Esophagus squamous epithelium (tissue), 4 donors: ENCODE measurements at regions not wholly inside any gene's neighbourhood (a gene's known extent, or its start where the extent isn't known, plus 50 kb on each side); places are given as distances from the start of the nearest gene placed in this dataset.

Experiments
- POLR2A ChIP-seq, 4 donors: fragments of 450-650 bp; IDR thresholded peaks; one replicate each; pipeline ENCODE4 v1.6.1; 2017; ENCODE audit warnings: antibody characterized with exemption in 4 of 4, mild to moderate bottlenecking in 4 of 4, moderate library complexity in 3 of 4
- TF ChIP-seq, protein P1 (sequence below), 6 experiments: fragments of 450-650 bp in 4 of 6; fragments of 200-600 bp in 2 of 6; sonication (generic) in 2 of 6; IDR thresholded peaks; one replicate each; pipeline ENCODE4 v1.5.1; 2016 to 2019; ENCODE audit warnings: antibody characterized with exemption in 6 of 6, mild to moderate bottlenecking in 4 of 6, moderate library complexity in 4 of 6

DNA sequence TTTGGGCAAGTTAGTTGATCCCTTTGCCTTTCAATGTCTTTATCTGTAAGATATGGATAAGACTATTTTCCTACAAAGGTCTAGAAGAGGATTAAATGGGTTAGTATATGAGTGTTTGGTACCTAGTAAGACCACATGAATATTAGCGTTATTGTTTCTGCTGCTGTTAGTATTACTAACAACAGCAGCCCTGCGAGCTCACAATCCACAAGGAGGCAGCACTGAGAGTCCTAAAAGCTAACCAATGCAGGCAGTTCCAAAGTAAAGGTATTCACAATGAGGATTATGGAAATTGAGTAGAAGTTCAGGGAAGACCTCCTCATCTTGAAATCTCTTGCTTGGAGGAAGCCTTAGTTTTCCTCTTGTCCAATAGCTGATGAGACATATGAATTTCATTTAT, 248.9 kb downstream of the TDRD15 start:
- TF ChIP-seq, protein P1, sequence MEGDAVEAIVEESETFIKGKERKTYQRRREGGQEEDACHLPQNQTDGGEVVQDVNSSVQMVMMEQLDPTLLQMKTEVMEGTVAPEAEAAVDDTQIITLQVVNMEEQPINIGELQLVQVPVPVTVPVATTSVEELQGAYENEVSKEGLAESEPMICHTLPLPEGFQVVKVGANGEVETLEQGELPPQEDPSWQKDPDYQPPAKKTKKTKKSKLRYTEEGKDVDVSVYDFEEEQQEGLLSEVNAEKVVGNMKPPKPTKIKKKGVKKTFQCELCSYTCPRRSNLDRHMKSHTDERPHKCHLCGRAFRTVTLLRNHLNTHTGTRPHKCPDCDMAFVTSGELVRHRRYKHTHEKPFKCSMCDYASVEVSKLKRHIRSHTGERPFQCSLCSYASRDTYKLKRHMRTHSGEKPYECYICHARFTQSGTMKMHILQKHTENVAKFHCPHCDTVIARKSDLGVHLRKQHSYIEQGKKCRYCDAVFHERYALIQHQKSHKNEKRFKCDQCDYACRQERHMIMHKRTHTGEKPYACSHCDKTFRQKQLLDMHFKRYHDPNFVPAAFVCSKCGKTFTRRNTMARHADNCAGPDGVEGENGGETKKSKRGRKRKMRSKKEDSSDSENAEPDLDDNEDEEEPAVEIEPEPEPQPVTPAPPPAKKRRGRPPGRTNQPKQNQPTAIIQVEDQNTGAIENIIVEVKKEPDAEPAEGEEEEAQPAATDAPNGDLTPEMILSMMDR (IDR thresholded peaks at IDR 0.05) = no peak
- TF ChIP-seq POLR2A (IDR thresholded peaks at IDR 0.05) = no peak
